ENCODE measurements at regions not wholly inside any gene's neighbourhood (a gene's known extent, or its start where the extent isn't known, plus 50 kb on each side); places are given as distances from the start of the nearest gene placed in this dataset.

GRCh38 chr6:126261792-126262421, 78.0 kb upstream of the CENPW start:
- no peak overlapping the region for H2AFZ ChIP-seq (ENCODE audit: insufficient read depth, low read depth, low read length, poor library complexity, severe bottlenecking)
- peak overlapping the region in 1 of 7 donors; percentile 20 for H3K27ac Mint-ChIP-seq
- no peaks in the 10 kb centered on the region for H3K36me3 Mint-ChIP-seq
- H3K4me2 ChIP-seq (replicated peaks; ENCODE audit: extremely low read depth, low read length, poor library complexity, severe bottlenecking), result no peak overlapping the region
- no peak for TF ChIP-seq CTCF (IDR thresholded peaks at IDR 0.05)
- H3K27ac ChIP-seq (ENCODE audit: low read depth in 1 of 2, low read length in 2 of 2), result no peak overlapping the region
- H3K9ac ChIP-seq (ENCODE audit: insufficient read depth, low read length, poor library complexity, severe bottlenecking), result no peak overlapping the region
- peaks cover 14 to 26% (median 21%) of the 10 kb centered on the region in 7 donors for H3K9me3 Mint-ChIP-seq
- H3K4me1 ChIP-seq (ENCODE audit: control insufficient read depth in 1 of 2, insufficient read depth in 2 of 2, low read length in 2 of 2), result no peaks in the 10 kb centered on the region
- WGBS (ENCODE audit: insufficient coverage), result 95% methylated on average over 6 of the region's 7 CpGs
- peaks cover 5 to 22% of the 10 kb centered on the region in 2 donors for H3K9me3 ChIP-seq (replicated peaks in 1 of 2; ENCODE audit: control insufficient read depth in 1 of 2, insufficient read depth in 1 of 2, low read length in 2 of 2)
- H3K36me3 ChIP-seq (replicated peaks in 1 of 2; ENCODE audit: control insufficient read depth in 1 of 2, insufficient read depth in 2 of 2, low read length in 2 of 2), result no peaks in the 10 kb centered on the region
- DNase-seq, result no peak
- H3K4me1 Mint-ChIP-seq, result peaks cover 4% of the 10 kb centered on the region
- intact Hi-C loops (cut with micrococcal nuclease), result no loop called here
- H3K27me3 Mint-ChIP-seq (ENCODE audit: low read depth in 3 of 3), result peaks cover 0 to 2% (median 1%) of the 10 kb centered on the region in 3 donors
- H3K4me3 ChIP-seq (replicated peaks in 1 of 3; ENCODE audit: low read depth in 2 of 3, low read length in 3 of 3), result no peak overlapping the region
- no peaks in the 10 kb centered on the region for H4K20me1 ChIP-seq (ENCODE audit: insufficient read depth, low read length)
- no peak overlapping the region for H3K4me3 Mint-ChIP-seq
- H3K27me3 ChIP-seq (ENCODE audit: control insufficient read depth in 2 of 2, insufficient read depth in 2 of 2, low read length in 2 of 2), result no peaks in the 10 kb centered on the region
- no peaks in the 10 kb centered on the region for H3K79me2 ChIP-seq (ENCODE audit: insufficient read depth, low read length)

GRCh38 chr6:126264265-126264664, 75.7 kb upstream of the CENPW start:
- Mint-ChIP-seq H3K4me3 (no peak overlapping the region), H3K27me3 (ENCODE audit: low read depth in 3 of 3) (peaks cover 0 to 2% (median 1%) of the 10 kb centered on the region in 3 donors), H3K9me3 (peaks cover 5 to 17% (median 12%) of the 10 kb centered on the region in 7 donors), H3K27ac (no peak overlapping the region), H3K36me3 (no peaks in the 10 kb centered on the region), H3K4me1 (peaks cover 8% of the 10 kb centered on the region)
- no peak for TF ChIP-seq CTCF (IDR thresholded peaks at IDR 0.05)
- peaks cover 0 to 7% of the 10 kb centered on the region in 2 donors for H3K9me3 ChIP-seq (replicated peaks in 1 of 2; ENCODE audit: control insufficient read depth in 1 of 2, insufficient read depth in 1 of 2, low read length in 2 of 2)
- WGBS (ENCODE audit: insufficient coverage), result no CpG with 5 or more reads among the region's 1 CpG
- no peaks in the 10 kb centered on the region for H3K4me1 ChIP-seq (ENCODE audit: control insufficient read depth in 1 of 2, insufficient read depth in 2 of 2, low read length in 2 of 2)
- no peak overlapping the region for H3K9ac ChIP-seq (ENCODE audit: insufficient read depth, low read length, poor library complexity, severe bottlenecking)
- H2AFZ ChIP-seq (ENCODE audit: insufficient read depth, low read depth, low read length, poor library complexity, severe bottlenecking), result no peak overlapping the region
- H3K4me3 ChIP-seq (replicated peaks in 1 of 3; ENCODE audit: low read depth in 2 of 3, low read length in 3 of 3), result no peak overlapping the region
- no peaks in the 10 kb centered on the region for H3K36me3 ChIP-seq (replicated peaks in 1 of 2; ENCODE audit: control insufficient read depth in 1 of 2, insufficient read depth in 2 of 2, low read length in 2 of 2)
- H3K27ac ChIP-seq (ENCODE audit: low read depth in 1 of 2, low read length in 2 of 2), result no peak overlapping the region
- DNase-seq, result no peak
- no peaks in the 10 kb centered on the region for H3K27me3 ChIP-seq (ENCODE audit: control insufficient read depth in 2 of 2, insufficient read depth in 2 of 2, low read length in 2 of 2)
- H3K4me2 ChIP-seq (replicated peaks; ENCODE audit: extremely low read depth, low read length, poor library complexity, severe bottlenecking), result no peak overlapping the region
- intact Hi-C loops (cut with micrococcal nuclease), result no loop called here
- no peaks in the 10 kb centered on the region for H3K79me2 ChIP-seq (ENCODE audit: insufficient read depth, low read length)
- H4K20me1 ChIP-seq (ENCODE audit: insufficient read depth, low read length), result no peaks in the 10 kb centered on the region
